GM23248 (cell line): ENCODE measurements at regions not wholly inside any gene's neighbourhood (a gene's known extent, or its start where the extent isn't known, plus 50 kb on each side); places are given as distances from the start of the nearest gene placed in this dataset.
"Not testable (repeated sequence)": the region's sequence is repeated elsewhere in the genome, so short reads cannot be mapped to it uniquely, and the experiment has no call there.

Experiments
- DNase-seq: peaks from one replicate; pipeline ENCODE4 v3.0.0-alpha.2; 2015
- H2AFZ ChIP-seq: fragments of 200-600 bp; sonication (generic); 2 replicates; pipeline ENCODE4 v1.6.1; 2016; ENCODE audit warnings: antibody characterized with exemption
- H3F3A ChIP-seq: fragments of 200-600 bp; sonication (generic); 2 replicates; pipeline ENCODE4 v1.6.1; 2016; ENCODE audit warnings: mild to moderate bottlenecking, antibody characterized with exemption, mixed run types; ENCODE audit not compliant: insufficient read depth
- H3K27ac ChIP-seq: fragments of 200-600 bp; sonication (generic); 2 replicates; pipeline ENCODE4 v1.5.1; 2016; ENCODE audit warnings: mild to moderate bottlenecking
- H3K27me3 ChIP-seq: fragments of 200-600 bp; sonication (generic); replicated peaks from 2 replicates; pipeline ENCODE4 v1.6.1; 2016; ENCODE audit warnings: mild to moderate bottlenecking; ENCODE audit not compliant: insufficient read depth
- H3K36me3 ChIP-seq: fragments of 200-600 bp; sonication (generic); 2 replicates; pipeline ENCODE4 v1.6.1; 2016; ENCODE audit warnings: low read depth, mild to moderate bottlenecking
- H3K4me1 ChIP-seq: fragments of 200-600 bp; sonication (generic); 2 replicates; pipeline ENCODE4 v1.6.1; 2016; ENCODE audit warnings: mild to moderate bottlenecking; ENCODE audit not compliant: insufficient read depth
- H3K4me2 ChIP-seq: fragments of 200-600 bp; sonication (generic); one replicate; pipeline ENCODE4 v1.6.1; 2016; ENCODE audit warnings: mild to moderate bottlenecking; ENCODE audit not compliant: unreplicated experiment
- H3K4me3 ChIP-seq: fragments of 200-600 bp; sonication (generic); 2 replicates; pipeline ENCODE4 v1.5.1; 2016; ENCODE audit warnings: mild to moderate bottlenecking
- H3K79me2 ChIP-seq: fragments of 200-600 bp; sonication (generic); 2 replicates; pipeline ENCODE4 v1.6.1; 2016; ENCODE audit warnings: mild to moderate bottlenecking; ENCODE audit not compliant: insufficient read depth
- H3K9ac ChIP-seq: fragments of 200-600 bp; sonication (generic); 2 replicates; pipeline ENCODE4 v1.6.1; 2016; ENCODE audit warnings: mild to moderate bottlenecking
- H3K9me2 ChIP-seq: fragments of 200-600 bp; sonication (generic); 2 replicates; pipeline ENCODE4 v1.6.1; 2016; ENCODE audit warnings: mixed run types, mild to moderate bottlenecking, moderate library complexity; ENCODE audit not compliant: insufficient read depth
- H3K9me3 ChIP-seq: fragments of 200-600 bp; sonication (generic); one replicate; pipeline ENCODE4 v1.6.1; 2017; ENCODE audit warnings: low read depth
- H4K20me1 ChIP-seq: fragments of 200-600 bp; sonication (generic); 2 replicates; pipeline ENCODE4 v1.6.0; 2016; ENCODE audit not compliant: insufficient read depth
- EZH2 ChIP-seq: fragments of 200-600 bp; sonication (generic); IDR thresholded peaks from 2 replicates; pipeline ENCODE4 v1.6.1; 2018; ENCODE audit warnings: antibody characterized with exemption, mild to moderate bottlenecking; ENCODE audit not compliant: insufficient read depth, poor library complexity, severe bottlenecking
- EZH2phosphoT487 ChIP-seq: fragments of 200-600 bp; sonication (generic); IDR thresholded peaks from 2 replicates; pipeline ENCODE4 v1.6.1; 2018; ENCODE audit warnings: antibody characterized with exemption, moderate library complexity, mild to moderate bottlenecking, low read depth; ENCODE audit not compliant: insufficient read depth
- WGBS, 2 experiments: methylation state at CpG; one replicate each; pipeline ENCODE4 v1.1.6; 2015 to 2017; ENCODE audit warnings: low lambda C conversion rate in 2 of 2, low coverage in 1 of 2; ENCODE audit errors: missing lambda C conversion rate in 2 of 2; 5-methylcytosine and 5-hydroxymethylcytosine counted together
- in situ Hi-C: fragments of 300-500 bp; cut with MboI; formaldehyde crosslinking; loops from 2 replicates; pipeline ENCODE4 v1.15.0; 2020

DNA sequence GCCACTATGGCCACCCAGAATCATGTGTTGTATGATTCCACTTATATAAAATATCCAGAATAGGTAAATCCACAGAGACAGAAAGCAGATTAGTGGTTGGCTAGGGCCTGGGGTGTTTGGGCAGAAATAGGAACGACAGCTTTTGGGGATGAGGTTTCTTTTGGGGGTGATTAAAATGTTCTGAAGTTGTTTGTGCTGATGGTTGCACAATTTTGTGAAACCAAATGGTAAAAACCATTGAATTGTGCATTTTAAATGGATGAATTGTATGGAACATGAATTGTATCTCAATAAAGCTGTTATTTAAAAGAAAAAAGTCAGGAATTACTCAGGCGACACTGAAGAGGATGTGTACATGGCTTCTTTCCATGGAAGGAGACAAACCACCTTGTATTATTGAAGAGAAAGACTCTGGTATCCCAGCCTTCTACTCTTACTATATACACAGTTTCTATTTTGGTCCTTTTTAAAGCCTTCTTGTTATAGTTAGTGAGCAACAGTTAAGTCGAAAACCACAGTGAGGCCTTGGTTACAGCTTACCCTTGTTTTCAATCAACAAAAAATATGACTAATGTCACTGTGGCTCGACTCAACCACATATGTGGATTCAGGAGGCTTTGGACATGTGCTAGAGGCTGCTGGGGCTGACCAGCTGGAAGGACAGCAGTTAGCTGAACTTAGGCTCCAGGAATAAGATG is 57.1 kb upstream of the KMT2E start:
- 25% methylated on average over 4 of the region's 4 CpGs for WGBS, 2 experiments
- no peaks in the 10 kb centered on the region for H3K9me2 ChIP-seq
- no peak overlapping the region; the same call in 1 of the 2 replicates for H2AFZ ChIP-seq
- in situ Hi-C loops: no loop called here
- peak overlapping the region; percentile 83 for H3K27ac ChIP-seq
- no peak overlapping the region for H3K4me3 ChIP-seq
- H3K27me3 ChIP-seq: no peaks in the 10 kb centered on the region
- peaks cover 15% of the 10 kb centered on the region for H3K4me1 ChIP-seq
- peaks cover 18% of the 10 kb centered on the region for H3F3A ChIP-seq
- no peaks in the 10 kb centered on the region for H3K9me3 ChIP-seq
- no peaks in the 10 kb centered on the region for H3K79me2 ChIP-seq
- H4K20me1 ChIP-seq: no peaks in the 10 kb centered on the region
- DNase-seq: peak; percentile 96
- H3K9ac ChIP-seq: peak overlapping the region; percentile 70
- TF ChIP-seq EZH2phosphoT487: no peak
- no peak for TF ChIP-seq EZH2
- H3K36me3 ChIP-seq: no peaks in the 10 kb centered on the region
- H3K4me2 ChIP-seq: peak overlapping the region; percentile 52

DNA sequence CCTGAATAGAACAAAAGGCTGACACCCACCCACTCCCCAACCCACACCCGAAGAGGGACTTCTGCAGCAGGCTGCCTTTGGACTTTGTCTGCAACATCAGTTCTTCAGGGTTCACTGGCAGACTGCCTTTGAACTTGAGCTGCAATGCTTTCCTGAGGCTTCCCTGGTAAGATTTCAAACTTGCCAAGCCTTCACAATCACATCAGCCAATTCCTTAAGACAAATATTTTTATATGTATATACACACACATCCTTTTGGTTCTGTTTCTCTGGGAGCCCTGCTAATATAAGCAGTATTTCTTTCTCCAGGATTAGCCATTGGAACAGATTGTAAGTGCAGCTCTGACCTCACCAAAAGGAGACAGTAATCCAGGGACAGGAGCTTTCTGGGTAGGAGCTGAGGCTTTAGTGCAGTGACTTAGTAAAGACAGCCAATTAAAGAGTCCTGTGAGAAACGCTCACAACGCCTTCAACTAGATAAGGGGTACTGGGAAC is 55.6 kb upstream of the KMT2E start:
- no peak overlapping the region for H3K9ac ChIP-seq
- WGBS, 2 experiments: 95 to 100% methylated on average over 3 of the region's 3 CpGs
- no peaks in the 10 kb centered on the region for H4K20me1 ChIP-seq
- in situ Hi-C loops: no loop called here
- no peaks in the 10 kb centered on the region for H3K36me3 ChIP-seq
- no peak overlapping the region for H3K27ac ChIP-seq
- no peak overlapping the region for H3K4me2 ChIP-seq
- H3K9me2 ChIP-seq: no peaks in the 10 kb centered on the region
- no peak for DNase-seq
- no peak overlapping the region for H3K4me3 ChIP-seq
- H3K27me3 ChIP-seq: no peaks in the 10 kb centered on the region
- no peak overlapping the region for H2AFZ ChIP-seq
- peaks cover 21% of the 10 kb centered on the region for H3F3A ChIP-seq
- H3K9me3 ChIP-seq: no peaks in the 10 kb centered on the region
- H3K79me2 ChIP-seq: no peaks in the 10 kb centered on the region
- TF ChIP-seq EZH2phosphoT487 (no peak), EZH2 (no peak)
- H3K4me1 ChIP-seq: peaks cover 20% of the 10 kb centered on the region

DNA sequence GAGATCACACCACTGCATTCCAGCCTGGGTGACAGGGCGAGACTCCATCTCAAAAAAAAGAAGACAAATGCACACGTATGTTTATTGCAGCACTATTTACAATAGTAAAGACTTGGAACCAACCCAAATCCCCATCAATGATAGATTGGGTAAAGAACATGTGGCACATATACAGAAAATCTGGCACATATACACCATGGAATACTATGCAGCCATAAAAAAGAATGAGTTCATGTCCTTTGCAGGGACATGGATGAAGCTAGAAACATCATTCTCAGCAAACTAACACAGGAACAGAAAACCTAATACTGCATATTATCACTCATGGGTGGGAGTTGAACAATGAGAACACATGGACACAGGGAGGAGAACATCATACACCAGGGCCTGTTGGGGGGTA is 54.5 kb upstream of the KMT2E start:
- H3K9ac ChIP-seq, H2AFZ ChIP-seq, H3K27ac ChIP-seq, H3K36me3 ChIP-seq, H3K4me3 ChIP-seq, H3K79me2 ChIP-seq, H3K27me3 ChIP-seq, H4K20me1 ChIP-seq, in situ Hi-C loops, DNase-seq, H3K9me2 ChIP-seq, H3K9me3 ChIP-seq, H3K4me2 ChIP-seq: not testable (repeated sequence)
- Histone ChIP-seq H3K4me1 (peaks cover 20% of the 10 kb centered on the region), H3F3A (peaks cover 24% of the 10 kb centered on the region)
- WGBS, 2 experiments: 71 to 75% methylated on average over 2 of the region's 2 CpGs

DNA sequence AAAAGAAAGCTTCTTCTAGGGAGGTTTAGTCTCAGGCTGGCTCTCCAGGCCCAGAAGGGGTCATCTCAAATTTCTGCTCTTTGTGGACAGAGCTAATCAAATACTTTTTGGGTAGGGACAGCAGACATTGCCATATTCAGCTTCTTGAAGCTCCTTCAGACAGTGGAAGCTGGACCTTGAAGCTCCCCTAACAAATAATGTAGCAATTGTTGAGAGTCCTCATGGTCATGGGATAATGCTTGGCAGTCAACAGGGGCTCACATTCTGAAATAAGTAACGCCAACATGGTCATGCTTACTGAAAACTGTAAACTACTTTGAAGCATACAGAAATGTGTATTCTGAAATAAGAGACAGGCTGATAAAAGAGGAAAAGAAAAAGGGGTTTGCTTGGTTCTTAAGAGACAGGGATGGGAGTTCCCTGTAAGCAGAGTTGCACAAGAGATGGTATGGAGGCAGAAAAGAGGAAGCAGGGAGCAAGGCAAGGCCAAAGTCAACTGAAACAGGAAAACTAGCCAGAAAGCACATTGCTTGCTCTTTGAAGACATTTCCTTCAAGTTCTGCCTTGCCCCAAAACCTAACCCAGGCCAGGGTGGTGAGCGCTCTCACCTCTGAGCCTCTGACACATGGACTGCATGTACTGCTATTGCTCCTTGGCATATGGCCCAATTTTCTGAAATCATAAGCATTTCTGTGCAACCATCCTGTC is 53.1 kb upstream of the KMT2E start:
- peak; percentile 49 for DNase-seq
- H3K4me3 ChIP-seq: no peak overlapping the region
- no peaks in the 10 kb centered on the region for H3K27me3 ChIP-seq
- H3K9me3 ChIP-seq: no peaks in the 10 kb centered on the region
- no peaks in the 10 kb centered on the region for H3K36me3 ChIP-seq
- no peak overlapping the region for H3K27ac ChIP-seq
- 73 to 83% methylated on average over 2 of the region's 2 CpGs for WGBS, 2 experiments
- H4K20me1 ChIP-seq: no peaks in the 10 kb centered on the region
- TF ChIP-seq EZH2 (no peak), EZH2phosphoT487 (no peak)
- no peak overlapping the region for H3K9ac ChIP-seq
- H2AFZ ChIP-seq: no peak overlapping the region
- H3K4me2 ChIP-seq: no peak overlapping the region
- peaks cover 20% of the 10 kb centered on the region for H3K4me1 ChIP-seq
- H3K79me2 ChIP-seq: no peaks in the 10 kb centered on the region
- in situ Hi-C loops: no loop called here
- peaks cover 21% of the 10 kb centered on the region for H3F3A ChIP-seq
- H3K9me2 ChIP-seq: no peaks in the 10 kb centered on the region
